HEK293T (cell line): ENCODE measurements at regions not wholly inside any gene's neighbourhood (a gene's known extent, or its start where the extent isn't known, plus 50 kb on each side); places are given as distances from the start of the nearest gene placed in this dataset.

Experiments
- ELF4 ChIP-seq: fragments of 450-650 bp; IDR thresholded peaks from 2 replicates; pipeline ENCODE4 v1.6.1; 2017; ENCODE audit warnings: antibody characterized with exemption
- FOXA1 ChIP-seq: fragments of 450-650 bp; IDR thresholded peaks from 2 replicates; pipeline ENCODE4 v1.6.1; 2016; ENCODE audit warnings: mild to moderate bottlenecking
- FOXK2 ChIP-seq: fragments of 450-650 bp; IDR thresholded peaks from 2 replicates; pipeline ENCODE4 v1.6.1; 2016; ENCODE audit warnings: mild to moderate bottlenecking
- FOXM1 ChIP-seq: fragments of 450-650 bp; IDR thresholded peaks from 2 replicates; pipeline ENCODE4 v1.6.1; 2017; ENCODE audit warnings: mild to moderate bottlenecking, borderline replicate concordance
- HDGF ChIP-seq: fragments of 450-650 bp; IDR thresholded peaks from 2 replicates; pipeline ENCODE4 v1.6.1; 2017; ENCODE audit warnings: antibody characterized with exemption, borderline replicate concordance
- SP1 ChIP-seq: fragments of 450-650 bp; IDR thresholded peaks from 2 replicates; pipeline ENCODE4 v1.6.1; 2017
- SUZ12 ChIP-seq: fragments of 450-650 bp; IDR thresholded peaks from 2 replicates; pipeline ENCODE4 v1.6.1; 2016; ENCODE audit warnings: mild to moderate bottlenecking
- TARDBP ChIP-seq: fragments of 450-650 bp; IDR thresholded peaks from 2 replicates; pipeline ENCODE4 v1.6.1; 2016

GRCh38 chr13:106635616-106636015 lies 67.7 kb upstream of the ARGLU1 start:
- TF ChIP-seq ELF4 = no peak
- no peak for TF ChIP-seq SP1
- no peak for TF ChIP-seq HDGF
- TF ChIP-seq FOXK2 = no peak
- no peak for TF ChIP-seq FOXA1
- no peak for TF ChIP-seq SUZ12
- TF ChIP-seq TARDBP = no peak
- no peak for TF ChIP-seq FOXM1
